B cell (primary cell): ENCODE measurements at regions not wholly inside any gene's neighbourhood (a gene's known extent, or its start where the extent isn't known, plus 50 kb on each side); places are given as distances from the start of the nearest gene placed in this dataset.

ENCODE experiments used
- CTCF ChIP-seq: fragments of 200-600 bp; IDR thresholded peaks from one replicate; pipeline ENCODE4 v1.8.0; 2022; ENCODE audit warnings: antibody characterized with exemption, mild to moderate bottlenecking
- EZH2 ChIP-seq: IDR thresholded peaks from 2 replicates; pipeline ENCODE4 v1.6.1; 2012; ENCODE audit warnings: borderline replicate concordance, low read depth, mild to moderate bottlenecking, moderate library complexity, low read length; ENCODE audit not compliant: insufficient read depth, poor library complexity, severe bottlenecking

GRCh38 chr11:115663790-115664189, 159.6 kb upstream of the CADM1 start:
- TF ChIP-seq CTCF (no peak), EZH2 (no peak)
